Mammary epithelial cell (primary cell): ENCODE measurements at regions not wholly inside any gene's neighbourhood (a gene's known extent, or its start where the extent isn't known, plus 50 kb on each side); places are given as distances from the start of the nearest gene placed in this dataset.

ENCODE experiments used
- CTCF ChIP-seq, 2 donors: IDR thresholded peaks in 1 of 2; conservative IDR thresholded peaks in 1 of 2; 2 replicates each; pipeline ENCODE4 v1.5.1; 2011 to 2012; ENCODE audit warnings: inconsistent platforms in 2 of 2, low read length in 2 of 2, mild to moderate bottlenecking in 2 of 2, control low read depth in 1 of 2, low read depth in 1 of 2; ENCODE audit not compliant: insufficient read depth in 1 of 2; ENCODE audit errors: extremely low read depth in 1 of 2
- EZH2 ChIP-seq: IDR thresholded peaks from 2 replicates; pipeline ENCODE4 v1.6.1; 2012; ENCODE audit warnings: low read length, inconsistent platforms, borderline replicate concordance

- TF ChIP-seq CTCF (conservative IDR thresholded peaks at IDR 0.05 in 1 of 2, IDR thresholded peaks at IDR 0.05 in 1 of 2; ENCODE audit: extremely low read depth in 1 of 2, insufficient read depth in 1 of 2, low read depth in 1 of 2, low read length in 2 of 2): no peak
- TF ChIP-seq EZH2: no peak
These were observed 735.5 kb upstream of the AUTS2 start for GRCh38 chr7:68862736-68863135.
